Stimulated activated CD8-positive, alpha-beta memory T cell treated with anti-CD3 and anti-CD28 coated beads, Interleukin-15, amount 100 ng/mL, for 4 hours (primary cell): ENCODE measurements at regions not wholly inside any gene's neighbourhood (a gene's known extent, or its start where the extent isn't known, plus 50 kb on each side); places are given as distances from the start of the nearest gene placed in this dataset.

ENCODE experiments used
- DNase-seq, 2 donors: peaks; one replicate each; pipeline ENCODE4 v3.0.0-alpha.2; 2020; ENCODE audit warnings: low read depth in 2 of 2

- DNase-seq = no peak
Measured at GRCh38 chr13:74669149-74669548, 534.9 kb upstream of the KLF12 start.

- DNase-seq = no peak
Measured at GRCh38 chr13:74667656-74668203, 533.5 kb upstream of the KLF12 start.

- no peak for DNase-seq
Measured at GRCh38 chr13:74662905-74663304, 528.7 kb upstream of the KLF12 start.

- DNase-seq = no peak
Measured at GRCh38 chr13:74661851-74662250, 527.6 kb upstream of the KLF12 start.

- no peak for DNase-seq
Measured at GRCh38 chr13:74657765-74658164, 523.6 kb upstream of the KLF12 start.

GRCh38 chr13:74651121-74651520 is 516.9 kb upstream of the KLF12 start:
- DNase-seq = no peak

- DNase-seq = no peak
Measured at GRCh38 chr13:74647991-74648390, 513.8 kb upstream of the KLF12 start.

- no peak for DNase-seq
Measured at GRCh38 chr13:74647211-74647610, 513.0 kb upstream of the KLF12 start.

- DNase-seq = no peak
Measured at GRCh38 chr13:74646091-74646490, 511.9 kb upstream of the KLF12 start.

GRCh38 chr13:74645586-74645985 is 511.4 kb upstream of the KLF12 start:
- DNase-seq = no peak

GRCh38 chr13:74644229-74644628 is 510.0 kb upstream of the KLF12 start:
- no peak for DNase-seq

- DNase-seq = no peak
Measured at GRCh38 chr13:74641586-74641985, 507.4 kb upstream of the KLF12 start.

- no peak for DNase-seq
Measured at GRCh38 chr13:74633734-74634133, 499.5 kb upstream of the KLF12 start.

- no peak for DNase-seq
Measured at GRCh38 chr13:74629985-74630384, 495.8 kb upstream of the KLF12 start.

- DNase-seq = no peak
Measured at GRCh38 chr13:74625541-74625940, 491.3 kb upstream of the KLF12 start.

- no peak for DNase-seq
Measured at GRCh38 chr13:74623761-74624160, 489.6 kb upstream of the KLF12 start.

- no peak for DNase-seq
Measured at GRCh38 chr13:74622284-74622683, 488.1 kb upstream of the KLF12 start.

GRCh38 chr13:74620711-74621110 is 486.5 kb upstream of the KLF12 start:
- DNase-seq = no peak

- DNase-seq = no peak
Measured at GRCh38 chr13:74620308-74620707, 486.1 kb upstream of the KLF12 start.

- no peak for DNase-seq
Measured at GRCh38 chr13:74597526-74597925, 463.3 kb upstream of the KLF12 start.

- no peak for DNase-seq
Measured at GRCh38 chr13:74596691-74597090, 462.5 kb upstream of the KLF12 start.

GRCh38 chr13:74593688-74594087 is 459.5 kb upstream of the KLF12 start:
- DNase-seq = no peak

GRCh38 chr13:74586847-74587246 is 452.6 kb upstream of the KLF12 start:
- DNase-seq = no peak

- DNase-seq = no peak
Measured at GRCh38 chr13:74576420-74576819, 442.2 kb upstream of the KLF12 start.

GRCh38 chr13:74575729-74576125 is 441.5 kb upstream of the KLF12 start:
- no peak for DNase-seq
